Endothelial cell of umbilical vein (primary cell): ENCODE measurements at regions not wholly inside any gene's neighbourhood (a gene's known extent, or its start where the extent isn't known, plus 50 kb on each side); places are given as distances from the start of the nearest gene placed in this dataset.

Experiments
- BruUV-seq: library from RNA; stranded (reverse); fragments of 400-500 nt; replicated peaks from 2 replicates; lab custom pipeline; 2021; lab: Mats Ljungman, UMichigan
- CTCF ChIA-PET: fragments of 300-600, 350-600 bp; sonication (Branson Sonifier 250); formaldehyde crosslinking; loops from one replicate; lab custom pipeline; 2021; ENCODE audit warnings: antibody characterized with exemption, inconsistent platforms; lab: Charles Lee
- POLR2A ChIA-PET: fragments of 300-600, 350-600 bp; sonication (Branson Sonifier 250); formaldehyde crosslinking; loops from one replicate; lab custom pipeline; 2021; ENCODE audit warnings: antibody characterized with exemption, inconsistent platforms; lab: Charles Lee
- DNase-seq: peaks from one replicate; pipeline ENCODE4 v3.0.0-alpha.2; 2011; ENCODE audit warnings: low read depth, low spot score
- FAIRE-seq: peaks from 2 replicates; lab custom pipeline; 2011; peaks lifted over from hg19 to GRCh38; lab: Jason Lieb, UNC
- H2AFZ ChIP-seq: 2 replicates; pipeline ENCODE4 v1.6.0; 2012; ENCODE audit warnings: low read depth, low read length, control low read depth, inconsistent platforms
- H3K27ac ChIP-seq: 2 replicates; pipeline ENCODE4 v1.5.1; 2011; ENCODE audit warnings: low read depth, mild to moderate bottlenecking, control low read depth, low read length, moderate library complexity; ENCODE audit not compliant: insufficient read depth
- H3K27me3 ChIP-seq, 2 experiments: 2 replicates each; pipeline versions ENCODE4 v1.6.0 to v1.6.1; 2011; ENCODE audit warnings: low read length in 2 of 2, mixed read lengths in 1 of 2; ENCODE audit not compliant: control insufficient read depth in 2 of 2, insufficient read depth in 2 of 2
- H3K36me3 ChIP-seq, 2 experiments: 2 replicates in 1 of 2; 3 replicates in 1 of 2; pipeline ENCODE4 v1.5.1; 2011; ENCODE audit warnings: low read length in 2 of 2, mild to moderate bottlenecking in 1 of 2, moderate library complexity in 1 of 2; ENCODE audit not compliant: control insufficient read depth in 2 of 2, insufficient read depth in 2 of 2; ENCODE audit errors: extremely low read depth in 1 of 2
- H3K4me1 ChIP-seq: 3 replicates; pipeline ENCODE4 v1.5.1; 2011; ENCODE audit warnings: mild to moderate bottlenecking, low read length; ENCODE audit not compliant: control insufficient read depth, insufficient read depth; ENCODE audit errors: extremely low read depth
- H3K4me2 ChIP-seq: 2 replicates; pipeline ENCODE4 v1.6.1; 2011; ENCODE audit warnings: low read length, control low read depth, mixed read lengths; ENCODE audit not compliant: insufficient read depth
- H3K4me3 ChIP-seq, 3 experiments: fragments of 200-600 bp in 1 of 3; sonication (generic), shearing (Covaris generic) in 1 of 3; replicated peaks in 1 of 3; 2 replicates each; pipeline ENCODE4 v1.5.1; 2011 to 2016; ENCODE audit warnings: control low read depth in 3 of 3, low read length in 3 of 3, mild to moderate bottlenecking in 2 of 3, inconsistent platforms in 1 of 3, low read depth in 1 of 3, moderate library complexity in 1 of 3; ENCODE audit not compliant: insufficient read depth in 1 of 3
- H3K79me2 ChIP-seq: 2 replicates; pipeline ENCODE4 v1.6.0; 2012; ENCODE audit warnings: low read length, inconsistent platforms; ENCODE audit not compliant: control insufficient read depth, insufficient read depth
- H3K9ac ChIP-seq: replicated peaks from 2 replicates; pipeline ENCODE3; 2011; ENCODE audit warnings: low read length, control low read depth; ENCODE audit not compliant: insufficient read depth; ENCODE audit errors: extremely low read depth
- H3K9me1 ChIP-seq: replicated peaks from 3 replicates; pipeline ENCODE4 v1.6.0; 2011; ENCODE audit warnings: mild to moderate bottlenecking, low read length; ENCODE audit not compliant: control insufficient read depth, insufficient read depth; ENCODE audit errors: extremely low read depth
- H3K9me3 ChIP-seq: replicated peaks from 2 replicates; pipeline ENCODE4 v1.5.1; 2012; ENCODE audit warnings: low read length, inconsistent platforms; ENCODE audit not compliant: control insufficient read depth, insufficient read depth
- H4K20me1 ChIP-seq: replicated peaks from 2 replicates; pipeline ENCODE3; 2011; ENCODE audit warnings: mild to moderate bottlenecking, low read length; ENCODE audit not compliant: control insufficient read depth, insufficient read depth; ENCODE audit errors: extremely low read depth
- CTCF ChIP-seq, 2 donors: IDR thresholded peaks; 1 replicate in 1 of 2; 2 replicates in 1 of 2; pipeline ENCODE4 v1.5.1; 2011; ENCODE audit warnings: low read length in 2 of 2, mild to moderate bottlenecking in 2 of 2, moderate library complexity in 2 of 2, control low read depth in 1 of 2, inconsistent platforms in 1 of 2, low read depth in 1 of 2; ENCODE audit not compliant: insufficient read depth in 1 of 2; ENCODE audit errors: extremely low read depth in 1 of 2
- EZH2 ChIP-seq: IDR thresholded peaks from 2 replicates; pipeline ENCODE4 v1.6.1; 2012; ENCODE audit warnings: borderline replicate concordance, low read depth, mild to moderate bottlenecking, moderate library complexity, low read length, inconsistent platforms; ENCODE audit not compliant: severe bottlenecking
- FOS ChIP-seq: IDR thresholded peaks from 2 replicates; pipeline ENCODE4 v1.6.1; 2011; ENCODE audit warnings: mild to moderate bottlenecking, low read length, moderate library complexity, borderline replicate concordance; ENCODE audit not compliant: insufficient read depth
- GATA2 ChIP-seq: IDR thresholded peaks from 2 replicates; pipeline ENCODE4 v1.7.0; 2011; ENCODE audit warnings: low read depth, mild to moderate bottlenecking, moderate library complexity, mixed read lengths, low read length; ENCODE audit not compliant: insufficient read length, insufficient read depth
- JUN ChIP-seq: IDR thresholded peaks from 2 replicates; pipeline ENCODE4 v1.6.1; 2011; ENCODE audit warnings: borderline replicate concordance, low read depth; ENCODE audit not compliant: insufficient read length, insufficient read depth
- MAX ChIP-seq: IDR thresholded peaks from 2 replicates; pipeline ENCODE4 v1.6.1; 2011; ENCODE audit not compliant: insufficient read depth, insufficient read length
- MYC ChIP-seq: IDR thresholded peaks from one replicate; pipeline ENCODE4 v1.6.1; 2011; ENCODE audit warnings: mild to moderate bottlenecking, low read depth, low read length
- POLR2A ChIP-seq: IDR thresholded peaks from 2 replicates; pipeline ENCODE4 v1.6.1; 2012; ENCODE audit warnings: low read depth, mild to moderate bottlenecking, control low read depth, low read length
- POLR2AphosphoS5 ChIP-seq: IDR thresholded peaks from 2 replicates; pipeline ENCODE4 v1.6.1; 2012; ENCODE audit warnings: low read depth, mild to moderate bottlenecking, control low read depth, low read length, moderate library complexity; ENCODE audit not compliant: insufficient read depth
- dilution Hi-C: fragments of 300-500 bp; cut with MboI; formaldehyde crosslinking; loops from one replicate; pipeline ENCODE4 v1.15.0; 2019; ENCODE audit warnings: low sequenced_read_pairs; ENCODE audit not compliant: extremely low pct_ligation_motif_present
- intact Hi-C: fragments of 100-400 bp; cut with micrococcal nuclease; formaldehyde crosslinking; loops from one replicate; pipeline ENCODE4 v1.10.0; 2022

- no peaks in the 10 kb centered on the region for H3K4me1 ChIP-seq
- H3K4me2 ChIP-seq: no peak overlapping the region
- H3K9ac ChIP-seq: no peak overlapping the region
- no peaks in the 10 kb centered on the region for H3K9me1 ChIP-seq
- H3K9me3 ChIP-seq: no peaks in the 10 kb centered on the region
- ChIA-PET CTCF (no interaction called here), POLR2A (no interaction called here)
- no TSS peak for BruUV-seq
- dilution Hi-C loops (no loop called here), intact Hi-C loops (no loop called here)
- H3K4me3 ChIP-seq: no peak overlapping the region
- TF ChIP-seq POLR2AphosphoS5 (no peak), MAX (no peak), FOS (no peak), GATA2 (no peak), POLR2A (no peak), MYC (no peak), JUN (no peak), CTCF (IDR thresholded peaks at IDR 0.05; ENCODE audit: extremely low read depth in 1 of 2, insufficient read depth in 1 of 2, low read depth in 1 of 2, low read length in 2 of 2) (no peak), EZH2 (no peak)
- FAIRE-seq (no peak), DNase-seq (no peak)
- H3K79me2 ChIP-seq: no peaks in the 10 kb centered on the region
- no peak overlapping the region for H2AFZ ChIP-seq
- H4K20me1 ChIP-seq: no peaks in the 10 kb centered on the region
- no peak overlapping the region for H3K27ac ChIP-seq
- peaks cover 0 to 4% of the 10 kb centered on the region in 2 experiments for H3K27me3 ChIP-seq
- no peaks in the 10 kb centered on the region for H3K36me3 ChIP-seq
Measured at GRCh38 chr15:70347321-70348225, 249.9 kb upstream of the TLE3 start.
